Dedifferentiated amniotic fluid mesenchymal stem cell (primary cell): ENCODE measurements at regions not wholly inside any gene's neighbourhood (a gene's known extent, or its start where the extent isn't known, plus 50 kb on each side); places are given as distances from the start of the nearest gene placed in this dataset.
A peak's percentile ranks its signal among the peaks of the same experiment; 100 is the strongest.
"Not testable (repeated sequence)": the region's sequence is repeated elsewhere in the genome, so short reads cannot be mapped to it uniquely, and the experiment has no call there.

ENCODE experiments used
- DNase-seq: peaks from one replicate; pipeline ENCODE4 v3.0.0-alpha.2; 2016; ENCODE audit errors: extremely low spot score

DNA sequence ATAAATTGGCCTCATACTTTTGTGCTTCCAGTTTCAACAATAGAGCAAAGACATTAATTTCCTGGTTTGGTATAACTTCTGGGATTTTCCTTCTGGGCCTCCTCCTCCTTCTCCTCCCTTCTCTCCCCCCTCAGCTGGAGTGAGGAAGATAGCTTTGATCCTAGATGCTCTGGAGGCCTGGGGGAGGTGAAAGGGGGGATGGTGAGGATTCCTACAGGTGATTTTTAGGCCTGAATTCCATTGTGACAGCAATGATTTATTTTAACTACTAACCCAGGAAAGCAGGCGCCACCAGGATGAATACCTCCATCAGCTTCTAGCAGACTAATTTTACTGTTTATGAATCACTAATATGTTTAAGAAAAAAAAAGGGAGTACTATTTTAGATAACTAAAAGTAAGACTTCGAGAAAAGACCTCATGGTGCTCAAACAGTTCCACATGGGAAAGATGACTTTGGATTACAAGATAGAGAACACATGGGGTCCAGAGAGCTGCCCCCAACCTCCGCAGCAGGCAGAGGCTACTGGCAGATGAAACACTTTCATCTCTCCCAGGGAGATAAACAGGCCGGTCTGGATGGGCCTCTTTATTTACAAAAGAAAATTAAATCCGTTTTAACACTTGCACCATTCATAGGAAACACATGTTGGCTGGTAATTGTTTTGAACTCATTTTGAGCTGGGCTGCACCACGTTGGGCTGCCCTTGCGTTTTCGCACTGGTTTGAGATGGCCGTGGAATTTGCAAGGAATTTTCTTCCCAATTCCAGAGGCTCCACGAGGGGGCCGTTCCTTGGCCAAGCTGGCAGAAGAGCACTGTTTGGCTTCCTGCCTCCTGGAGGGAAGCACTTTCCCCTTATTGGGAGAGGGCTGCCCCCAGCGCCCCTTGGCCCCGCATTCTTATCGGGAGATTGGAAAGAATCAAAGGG is 125.1 kb upstream of the STX18 start:
- DNase-seq, result no peak

DNA sequence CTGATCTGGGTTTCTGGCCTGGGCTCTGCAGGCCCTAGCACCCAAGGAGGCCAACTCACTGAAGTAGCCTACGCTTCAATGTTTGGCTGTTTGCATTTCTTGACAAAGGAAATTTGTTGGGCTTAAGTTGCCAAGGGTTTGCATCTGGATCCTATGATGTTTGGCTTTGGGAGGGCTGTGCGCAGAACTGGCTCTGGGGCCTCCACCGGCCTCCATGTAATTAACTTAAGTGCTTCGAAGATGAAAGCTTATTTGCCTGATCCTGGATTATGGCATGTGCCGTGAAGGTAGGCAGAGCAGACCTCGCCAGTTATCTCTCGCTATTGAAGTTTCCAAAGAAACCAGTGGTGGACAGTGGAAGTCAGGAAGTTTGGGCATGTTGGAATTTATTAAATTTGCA is 124.3 kb upstream of the STX18 start:
- no peak for DNase-seq

DNA sequence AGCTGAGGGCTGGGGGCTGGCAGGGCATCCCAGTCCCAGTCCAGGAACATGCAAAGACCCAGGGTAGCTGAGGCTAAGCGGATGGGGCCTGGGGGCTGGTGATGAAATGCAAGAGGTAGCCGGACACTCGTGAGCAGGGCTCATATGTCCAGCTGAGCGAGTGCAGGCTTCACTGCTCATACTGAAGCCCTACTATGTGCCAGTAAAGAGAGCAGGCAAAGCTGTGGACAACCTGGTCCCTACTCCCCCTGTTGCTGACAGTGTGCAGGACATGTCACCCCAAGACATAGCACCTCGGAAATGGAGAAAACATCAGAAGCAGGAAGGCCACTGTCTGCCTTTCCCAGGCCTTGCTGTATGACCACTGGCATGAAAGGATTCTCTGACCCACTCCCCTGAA is 122.4 kb upstream of the STX18 start:
- DNase-seq, result no peak

DNA sequence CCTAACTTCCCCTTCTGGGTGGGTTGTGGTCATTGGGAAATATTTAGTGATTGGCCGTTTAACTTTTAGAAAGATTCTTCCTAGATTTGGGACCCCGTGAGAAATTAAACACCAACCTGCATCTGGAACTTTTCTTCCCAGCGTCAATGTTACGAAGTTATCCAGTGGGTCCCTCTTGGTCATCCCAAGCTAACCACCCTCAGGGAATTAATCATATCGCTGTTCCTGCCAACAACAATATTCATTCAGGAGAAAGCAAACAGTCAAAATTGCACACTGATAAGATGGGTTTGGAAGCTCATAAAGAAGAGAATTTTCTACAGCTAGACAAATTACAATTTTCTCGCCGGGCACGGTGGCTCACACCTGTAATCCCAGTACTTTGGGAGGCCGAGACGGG is 121.2 kb upstream of the STX18 start:
- no peak for DNase-seq

DNA sequence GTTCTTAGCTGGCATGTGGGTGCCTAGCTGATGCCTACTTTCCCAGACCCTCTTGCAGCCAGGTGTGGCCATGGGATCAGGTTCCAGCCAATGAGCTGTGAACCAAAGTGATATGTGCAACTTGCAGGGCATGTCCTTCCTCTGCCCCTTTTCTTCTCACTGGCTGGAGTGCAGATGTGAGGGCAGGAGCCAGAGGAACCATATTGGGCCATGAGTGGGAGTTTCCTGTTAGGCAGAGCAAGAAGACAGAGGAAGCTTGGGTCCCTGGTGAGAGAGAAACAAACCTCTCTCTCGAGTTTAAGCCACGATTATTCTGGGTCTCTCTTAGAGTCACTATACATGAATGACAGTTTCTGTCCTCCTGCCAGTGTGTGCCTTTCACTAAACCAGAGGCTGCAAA is 120.4 kb upstream of the STX18 start:
- DNase-seq, result no peak

DNA sequence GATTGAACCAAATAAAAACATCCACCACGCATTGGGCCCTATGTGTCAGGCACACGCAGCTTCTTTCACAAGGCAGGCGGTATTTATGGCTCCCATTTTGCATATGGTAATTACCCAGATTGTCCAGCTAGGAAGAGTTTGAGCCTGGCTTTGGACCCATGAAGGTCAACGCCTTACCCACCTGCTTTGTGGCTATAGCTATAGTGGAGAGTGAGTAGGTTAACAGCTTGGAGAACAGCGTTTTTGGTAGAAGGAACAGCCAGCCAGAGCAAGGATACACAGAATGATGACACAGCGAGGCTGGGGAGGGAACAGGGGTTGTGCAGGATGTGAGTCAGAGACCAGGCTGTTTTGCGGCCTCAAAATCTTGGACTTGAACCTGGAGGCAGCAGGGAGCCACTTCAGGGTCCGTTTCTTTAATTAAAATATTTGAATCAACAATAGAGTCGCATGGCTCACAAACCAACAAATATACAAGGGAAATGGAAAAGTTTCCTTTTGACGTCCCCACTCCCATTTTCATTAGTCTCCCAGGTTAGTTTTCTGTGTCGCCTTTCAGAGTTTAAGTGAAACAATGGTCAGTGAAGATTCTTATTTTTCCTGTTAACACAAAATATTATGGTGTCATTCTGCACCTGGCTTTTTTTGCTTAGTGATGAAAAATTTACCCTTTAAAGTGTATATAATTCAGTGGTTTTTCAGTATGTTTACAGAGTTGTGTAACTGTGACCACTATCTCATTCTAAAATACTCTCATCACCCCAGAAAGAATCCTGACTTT is 118.2 kb upstream of the STX18 start:
- DNase-seq, result peak; percentile 51

DNA sequence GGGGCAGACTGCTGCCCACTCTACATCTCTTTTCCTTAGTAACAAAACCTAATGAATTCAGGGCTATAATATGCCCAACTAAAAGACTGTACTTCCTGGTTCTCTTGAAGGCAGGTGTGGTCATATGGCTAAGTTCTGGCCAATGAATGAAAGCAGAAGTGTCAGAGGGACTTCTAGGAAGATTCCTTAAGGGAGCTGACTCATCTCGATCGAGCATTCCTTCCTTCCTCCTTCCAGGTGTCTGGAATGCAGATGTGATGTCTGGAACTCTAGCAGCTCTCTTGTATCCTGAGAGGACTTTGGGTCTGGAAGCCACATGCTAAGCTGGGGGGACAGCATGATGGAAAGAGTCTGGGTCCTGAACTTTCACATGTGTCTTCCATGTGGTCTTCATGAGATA is 116.2 kb upstream of the STX18 start:
- no peak for DNase-seq

DNA sequence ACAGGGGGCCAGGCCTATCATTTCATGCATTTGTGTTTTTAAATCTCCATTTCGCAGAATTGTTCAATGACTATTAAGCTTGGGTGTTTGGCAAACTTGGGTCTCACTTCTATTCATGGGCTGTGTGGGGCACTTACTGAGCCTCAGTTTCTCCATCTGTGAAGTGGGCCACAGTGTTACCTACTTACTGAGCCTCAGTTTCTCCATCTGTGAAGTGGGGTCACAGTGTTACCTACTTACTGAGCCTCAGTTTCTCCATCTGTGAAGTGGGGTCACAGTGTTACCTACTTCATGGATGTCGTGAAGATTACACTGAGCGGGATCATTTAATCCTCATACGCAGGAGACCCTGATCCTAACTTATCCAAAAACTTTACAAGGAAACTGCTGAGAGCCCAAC is 115.1 kb upstream of the STX18 start:
- DNase-seq, result no peak

DNA sequence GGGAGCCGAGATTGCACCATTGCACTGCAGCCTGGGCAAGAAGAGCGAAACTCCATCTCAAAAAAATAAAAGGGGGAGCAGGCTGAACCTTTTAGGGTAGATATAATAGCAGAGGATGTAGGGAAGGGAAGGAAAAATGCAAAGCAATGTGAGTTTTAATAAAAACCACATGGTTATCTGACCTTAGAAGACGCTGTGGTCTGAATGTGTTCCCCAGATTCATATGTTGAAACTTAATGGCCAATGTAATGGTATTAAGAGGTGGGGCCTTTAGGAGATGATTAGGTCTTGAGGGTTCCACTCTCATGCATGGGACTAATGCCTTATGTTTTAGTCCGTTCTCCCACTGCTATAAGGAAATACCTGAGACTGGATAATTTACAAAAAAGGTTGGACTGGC is 114.1 kb upstream of the STX18 start:
- no peak for DNase-seq

DNA sequence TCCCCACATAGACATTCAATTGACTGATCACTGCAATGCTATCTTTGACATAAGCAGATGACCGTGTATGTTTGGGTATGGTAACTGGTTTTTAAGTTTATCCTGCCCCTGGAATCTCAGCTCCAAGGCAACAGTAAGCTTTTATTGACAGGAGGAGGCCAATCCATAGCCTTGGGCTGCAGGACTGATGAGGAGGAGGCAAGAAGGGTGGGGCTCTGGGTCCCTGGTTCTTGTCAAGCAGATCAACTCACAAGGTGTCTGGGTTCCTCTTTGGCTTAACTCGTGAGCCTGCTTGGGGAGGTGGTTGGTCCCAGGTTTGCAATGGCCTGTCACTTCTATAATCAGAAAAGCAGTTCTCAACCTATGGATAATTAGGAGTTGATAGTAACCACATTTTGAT is 113.2 kb upstream of the STX18 start:
- DNase-seq, result no peak

DNA sequence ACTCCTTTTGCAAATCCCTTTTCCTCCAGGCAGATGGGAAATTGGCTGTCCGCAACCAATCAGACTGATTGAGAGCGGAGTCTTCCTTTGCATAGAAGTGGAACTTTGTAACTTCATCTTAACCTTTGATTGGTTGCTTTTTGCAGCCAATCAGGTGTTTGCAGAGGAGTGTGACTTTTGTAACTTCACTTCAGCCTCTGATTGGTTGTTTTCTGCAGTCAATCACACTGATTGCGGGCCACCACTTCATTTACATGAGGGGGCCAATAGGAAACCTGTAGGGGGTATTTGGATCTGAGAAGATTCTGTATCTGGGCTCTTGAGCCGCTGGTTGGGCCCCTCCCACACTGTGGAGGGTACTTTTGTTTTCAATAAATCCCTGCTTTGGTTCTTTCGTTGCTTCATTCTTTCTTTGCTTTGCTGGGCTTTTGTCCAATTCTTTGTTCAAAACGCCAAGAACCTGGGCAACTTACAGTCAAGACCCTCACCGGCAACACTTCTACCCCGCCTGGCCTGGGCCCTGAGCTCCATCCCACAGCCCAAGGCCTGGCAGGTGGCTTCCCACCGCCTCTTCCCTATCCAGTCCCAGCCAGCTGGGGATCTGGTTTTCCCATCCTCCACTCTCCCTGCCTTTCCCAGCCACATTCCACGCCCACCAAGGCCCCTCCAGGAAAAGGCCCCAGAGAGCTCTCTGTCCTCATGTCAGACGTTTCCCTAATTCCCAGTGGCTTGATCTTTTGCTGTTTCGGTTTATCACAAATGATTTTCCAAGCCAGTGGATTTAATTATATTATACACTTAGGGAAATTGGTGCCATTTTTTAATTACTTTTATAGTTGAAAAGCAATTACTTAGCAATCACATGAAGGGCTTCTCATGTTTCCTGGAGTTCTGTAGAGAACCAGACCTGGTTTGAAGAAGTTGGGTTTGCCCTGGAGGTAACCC is 110.2 kb upstream of the STX18 start:
- no peak for DNase-seq

DNA sequence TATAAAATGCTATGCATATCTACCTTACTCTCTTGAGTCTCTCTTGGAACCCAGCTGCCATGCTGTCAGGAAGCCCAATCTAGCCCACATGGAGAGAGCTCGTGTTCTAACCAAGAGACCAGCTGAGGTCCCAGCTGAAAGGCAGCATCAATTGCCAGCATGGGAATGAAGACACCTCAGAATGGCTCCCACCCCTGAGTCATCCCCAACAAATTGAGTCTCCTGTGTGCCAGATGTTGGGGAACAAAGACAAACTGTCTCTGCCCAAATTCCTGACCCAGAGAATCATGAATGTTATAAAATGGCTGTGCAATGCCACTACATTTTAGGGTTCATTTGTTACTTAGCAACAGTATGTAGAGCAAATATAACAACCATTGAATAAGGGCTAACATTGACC is 105.2 kb upstream of the STX18 start:
- no peak for DNase-seq

DNA sequence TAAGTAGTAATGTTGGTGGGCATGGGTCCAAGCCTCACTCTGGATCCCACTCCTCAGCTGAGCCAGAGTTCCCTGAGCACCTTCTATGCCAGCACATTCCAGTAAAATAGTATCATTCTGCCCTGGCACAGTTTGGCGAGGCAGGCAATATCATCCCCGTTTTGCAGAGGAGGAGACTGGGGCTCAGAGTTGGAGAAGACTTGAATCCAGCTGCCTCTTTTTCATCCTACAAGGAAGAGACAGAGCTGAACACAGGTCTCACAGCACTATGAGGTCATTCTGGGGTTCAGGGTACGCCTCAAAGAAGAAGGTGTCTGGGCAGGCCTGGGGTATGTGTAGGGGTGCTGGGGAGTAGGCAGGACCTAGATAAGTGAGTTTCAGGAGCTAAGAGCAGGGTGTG is 103.9 kb upstream of the STX18 start:
- no peak for DNase-seq

DNA sequence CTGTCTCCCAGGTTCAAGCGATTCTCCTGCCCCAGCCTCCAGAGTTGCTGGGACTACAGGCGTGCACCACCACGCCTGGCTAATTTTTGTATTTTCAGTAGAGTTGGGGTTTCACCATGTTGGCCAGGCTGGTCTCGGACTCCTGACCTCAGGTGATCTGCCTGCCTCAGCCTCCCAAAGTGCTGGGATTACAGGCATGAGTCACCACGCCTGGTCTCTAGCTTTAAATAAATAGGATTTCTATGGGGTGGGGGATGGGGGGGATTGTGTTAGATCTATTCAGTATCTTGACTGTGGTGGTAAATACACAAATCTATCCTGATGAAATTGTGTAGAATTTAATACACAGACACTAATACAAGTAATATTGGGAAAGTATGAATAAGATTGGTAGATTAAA is 102.4 kb upstream of the STX18 start:
- not testable (repeated sequence) for DNase-seq

DNA sequence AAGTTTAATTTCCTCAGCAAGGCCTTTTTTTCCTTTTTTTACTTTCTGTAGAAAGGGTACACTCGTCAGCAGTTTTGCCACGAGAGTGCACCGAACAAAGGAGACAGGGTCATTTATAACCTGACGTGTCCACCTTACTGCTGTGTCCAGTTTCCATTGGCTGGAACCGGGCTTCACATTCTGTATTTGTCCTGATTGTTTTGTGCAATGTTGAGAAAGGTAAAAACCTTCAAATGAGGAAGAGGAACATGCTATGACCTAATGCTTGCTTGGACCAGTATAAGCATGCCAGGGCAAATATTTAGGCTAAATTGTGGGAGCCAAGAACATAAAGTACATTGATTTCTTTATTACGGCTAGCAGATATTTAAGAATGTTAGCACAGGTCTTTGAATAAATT is 101.9 kb upstream of the STX18 start:
- not testable (repeated sequence) for DNase-seq

DNA sequence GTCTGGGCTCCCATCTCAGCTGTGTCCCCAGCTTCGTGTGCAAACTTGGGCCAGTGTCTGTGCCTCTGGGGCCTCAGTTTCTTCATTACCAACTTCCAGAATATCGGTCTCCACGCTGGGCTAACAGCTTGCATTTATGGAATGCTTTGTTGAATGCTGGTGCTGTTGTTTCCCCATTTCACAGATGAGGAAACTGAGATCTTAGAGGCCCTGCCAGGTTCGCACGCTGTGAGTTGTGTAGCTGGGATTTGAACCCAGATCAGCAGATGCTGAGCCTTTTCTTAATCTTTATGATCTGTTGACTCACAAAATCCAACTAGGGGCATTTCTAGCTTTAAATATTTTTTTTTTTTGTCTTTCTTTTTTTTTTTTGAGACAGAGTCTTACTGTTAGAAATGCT is 101.5 kb upstream of the STX18 start:
- DNase-seq, result no peak

DNA sequence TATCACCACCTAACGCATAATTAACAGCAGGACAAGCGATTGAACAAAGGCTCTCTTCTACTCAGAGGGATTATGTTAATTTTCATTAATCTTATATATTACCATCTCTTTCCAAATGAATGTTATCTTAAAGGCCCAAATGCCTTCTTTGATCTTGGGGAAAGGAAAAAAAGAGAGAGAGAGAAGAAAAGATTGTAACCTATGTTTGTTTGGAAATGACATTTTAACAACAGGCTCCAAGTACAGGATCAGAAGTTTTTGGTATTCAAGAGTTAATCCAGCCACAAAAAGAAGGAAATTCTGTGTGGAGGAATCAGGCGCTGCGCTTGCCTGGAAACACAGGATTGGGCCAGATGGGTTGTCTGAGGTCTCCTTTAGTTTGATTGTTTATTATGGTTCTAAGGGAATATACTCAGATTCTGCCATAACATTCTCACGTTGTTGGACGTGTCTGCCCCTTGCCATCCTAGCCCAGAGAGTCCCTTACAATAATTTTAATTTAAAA is 100.7 kb upstream of the STX18 start:
- DNase-seq, result no peak

DNA sequence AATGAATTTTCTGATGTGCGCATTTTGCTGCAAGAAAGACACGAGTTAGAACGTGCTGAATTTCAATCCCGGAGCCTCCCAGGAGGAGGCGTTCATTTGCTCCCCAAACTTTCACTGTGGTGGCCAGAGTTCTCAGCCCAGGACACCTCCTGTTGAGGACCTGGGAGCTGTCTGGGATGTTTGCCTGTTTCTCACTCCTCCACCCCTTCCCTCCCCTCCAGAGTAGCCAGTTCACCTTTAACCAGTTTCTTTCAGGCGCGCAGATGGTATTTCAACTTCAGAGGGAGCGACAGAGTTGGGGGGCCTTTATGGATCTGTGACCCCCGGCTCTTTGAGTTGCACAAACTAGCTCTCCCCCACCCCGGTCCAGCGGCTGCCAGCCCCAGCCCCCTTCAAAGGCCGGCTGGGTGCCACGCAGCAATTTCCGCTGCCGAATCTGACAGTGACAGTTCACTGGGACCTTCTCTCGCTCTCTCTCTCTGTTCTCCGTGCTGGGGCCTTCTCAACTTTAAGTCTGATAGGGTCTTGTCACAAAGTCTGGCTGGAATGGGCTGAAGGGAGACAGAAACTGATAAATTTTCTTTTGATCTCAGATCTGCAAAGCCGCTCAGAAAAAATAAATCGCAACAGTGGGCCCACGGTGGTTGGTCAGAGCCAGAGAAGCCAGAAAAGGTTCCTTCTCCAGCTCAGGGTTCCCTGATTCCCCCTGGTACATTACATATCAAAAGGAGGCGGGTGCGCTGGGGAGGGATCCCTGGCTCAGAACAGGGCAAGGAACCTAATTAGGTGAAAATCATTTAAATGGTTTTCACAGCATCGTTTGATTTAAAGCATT is 100.0 kb upstream of the STX18 start:
- no peak for DNase-seq

DNA sequence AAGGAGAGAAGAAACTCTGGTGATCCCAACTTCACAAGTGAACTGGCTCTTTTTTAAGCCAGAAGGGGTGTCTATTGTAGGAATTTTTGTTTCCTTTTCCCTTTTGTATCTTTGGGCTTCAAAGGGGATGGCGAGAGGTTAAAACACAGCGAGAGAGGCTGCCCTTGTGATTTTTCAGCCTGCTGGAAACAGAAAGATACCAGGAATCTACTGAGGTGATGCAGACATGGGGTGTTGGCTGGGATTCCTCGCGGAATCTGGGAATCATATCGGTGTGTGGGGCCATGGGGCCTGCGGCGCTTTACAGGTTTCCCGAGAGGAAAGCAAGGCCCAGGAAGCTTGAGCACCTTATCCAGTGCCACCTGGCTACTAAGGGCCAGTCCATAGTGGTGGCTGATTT is 99.4 kb upstream of the STX18 start:
- DNase-seq, result no peak

DNA sequence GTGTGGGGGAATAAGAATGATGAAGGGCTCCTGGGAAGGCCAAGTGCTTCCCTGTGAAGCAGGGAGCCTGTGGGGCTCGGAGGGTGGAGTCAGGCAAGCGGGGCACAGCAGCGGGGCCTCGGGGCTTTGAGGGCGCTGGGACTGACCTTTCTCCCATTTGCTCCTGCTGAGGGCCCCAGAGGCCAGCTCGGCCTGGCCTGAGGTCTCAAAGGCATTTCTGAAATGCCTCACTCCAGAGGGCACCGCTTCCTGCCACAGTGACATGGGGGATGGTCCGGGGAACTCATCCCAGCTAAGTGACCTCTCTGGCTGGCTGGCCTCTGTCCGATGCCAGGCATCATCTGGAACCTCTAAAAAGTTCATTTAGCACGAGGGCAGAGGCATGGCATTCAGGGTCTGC is 98.8 kb upstream of the STX18 start:
- no peak for DNase-seq

DNA sequence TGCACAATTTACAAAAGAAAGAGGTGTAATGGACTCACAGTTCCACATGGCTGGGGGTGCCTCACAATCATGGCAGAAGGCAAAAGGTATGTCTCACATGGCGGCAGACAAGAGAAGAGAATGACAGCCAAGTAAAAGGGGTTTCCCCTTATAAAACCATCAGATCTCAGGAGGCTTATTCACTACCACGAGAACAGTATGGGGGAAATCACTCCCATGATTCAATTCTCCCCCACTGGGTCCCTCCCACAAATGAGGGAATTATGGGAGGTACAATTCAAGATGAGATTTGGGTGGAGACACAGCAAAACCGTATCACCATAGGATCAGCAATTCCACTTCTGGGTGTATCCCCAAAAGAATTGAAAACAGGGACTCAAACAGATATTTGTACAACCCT is 97.5 kb upstream of the STX18 start:
- DNase-seq, result no peak
